Stimulated activated CD8-positive, alpha-beta memory T cell treated with anti-CD3 and anti-CD28 coated beads, Interleukin-4, amount 100 ng/mL, for 48 hours (primary cell): ENCODE measurements at regions not wholly inside any gene's neighbourhood (a gene's known extent, or its start where the extent isn't known, plus 50 kb on each side); places are given as distances from the start of the nearest gene placed in this dataset.

Source experiments
- DNase-seq: peaks from one replicate; pipeline ENCODE4 v3.0.0-alpha.2; 2020

DNA sequence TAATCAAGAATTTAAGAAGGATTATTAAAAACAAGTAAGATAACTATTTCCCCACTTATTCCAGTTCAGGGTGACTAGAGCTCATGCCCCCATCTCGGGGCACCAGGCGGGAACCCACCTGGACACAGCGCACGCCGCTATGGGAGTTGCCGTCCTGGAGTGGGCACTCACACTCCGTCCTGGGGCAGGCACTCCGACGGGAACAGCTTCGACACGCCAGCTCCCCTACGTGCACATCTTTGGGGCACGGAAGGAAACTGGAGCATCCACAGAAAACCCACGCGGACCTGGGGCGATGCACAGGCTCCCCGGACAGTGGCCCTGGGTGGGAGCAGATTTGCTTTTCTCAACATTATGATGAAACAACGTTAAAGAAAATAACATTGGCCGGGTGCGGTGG is 52.0 kb upstream of the GATA5 start:
- DNase-seq: no peak

GRCh38 chr20:62528983-62529891 is 53.4 kb upstream of the GATA5 start:
- DNase-seq: no peak

- no peak for DNase-seq
Observed at GRCh38 chr20:62529896-62530642, 54.3 kb upstream of the GATA5 start.

- DNase-seq: no peak
Observed at GRCh38 chr20:62530643-62531032, 54.8 kb upstream of the GATA5 start.

DNA sequence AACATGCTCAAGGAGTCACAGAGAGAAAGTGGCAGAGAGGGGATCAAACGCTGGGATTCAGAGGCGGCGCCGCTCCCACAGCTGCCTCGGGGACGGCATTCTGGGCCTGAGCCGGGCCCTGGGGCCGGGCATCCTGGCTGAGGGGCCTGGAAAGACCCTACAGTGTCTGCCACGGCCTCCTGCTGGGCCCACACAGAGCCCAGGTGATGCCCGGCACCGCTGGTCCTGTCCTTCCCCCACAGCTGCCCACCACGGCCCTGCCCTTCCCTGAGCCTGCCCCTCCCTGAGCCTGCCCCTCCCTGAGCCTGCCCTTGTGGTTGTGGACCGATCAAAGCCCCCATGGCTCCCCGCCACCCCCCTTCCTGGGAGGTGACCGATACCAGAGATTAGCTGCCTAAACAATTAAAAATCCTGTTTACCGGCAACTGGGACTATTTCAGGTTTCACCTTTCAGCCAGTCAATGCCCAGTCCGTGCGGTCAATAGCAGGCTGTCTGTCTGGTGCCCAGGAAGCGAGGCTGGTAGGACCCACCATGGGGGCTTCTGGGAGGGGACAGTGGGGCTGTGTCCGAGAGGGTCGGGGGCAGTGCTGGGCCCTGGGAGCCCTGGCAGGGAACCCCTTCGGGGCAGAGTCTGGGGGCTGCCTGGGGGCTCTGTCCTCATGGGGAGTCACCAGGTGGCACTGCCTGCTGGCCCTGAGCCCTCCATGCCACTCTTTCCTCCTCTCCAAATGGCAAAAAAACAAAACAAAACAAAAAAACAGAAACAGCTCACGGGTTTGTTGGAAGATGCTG is 55.4 kb upstream of the GATA5 start:
- no peak for DNase-seq

DNA sequence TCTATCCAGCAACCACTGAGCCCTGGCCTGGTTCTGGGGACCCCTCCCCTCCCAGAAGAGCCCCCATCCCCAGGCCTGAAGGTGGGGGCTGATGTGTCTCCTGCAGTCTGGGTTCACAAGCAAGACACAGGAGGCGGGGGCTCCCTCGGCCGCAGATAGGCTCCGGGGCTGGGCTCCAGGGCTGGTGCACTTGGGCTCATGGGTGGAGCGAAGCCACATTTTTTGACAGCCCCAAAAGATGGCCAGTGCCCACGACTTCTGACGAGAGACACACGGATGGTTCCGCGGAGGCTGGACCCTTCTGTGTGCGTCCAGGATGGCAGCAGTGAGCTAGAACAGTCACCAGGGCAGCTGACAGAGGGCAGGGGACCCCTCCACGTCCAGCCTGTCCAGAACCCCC is 57.1 kb upstream of the GATA5 start:
- DNase-seq: no peak

DNA sequence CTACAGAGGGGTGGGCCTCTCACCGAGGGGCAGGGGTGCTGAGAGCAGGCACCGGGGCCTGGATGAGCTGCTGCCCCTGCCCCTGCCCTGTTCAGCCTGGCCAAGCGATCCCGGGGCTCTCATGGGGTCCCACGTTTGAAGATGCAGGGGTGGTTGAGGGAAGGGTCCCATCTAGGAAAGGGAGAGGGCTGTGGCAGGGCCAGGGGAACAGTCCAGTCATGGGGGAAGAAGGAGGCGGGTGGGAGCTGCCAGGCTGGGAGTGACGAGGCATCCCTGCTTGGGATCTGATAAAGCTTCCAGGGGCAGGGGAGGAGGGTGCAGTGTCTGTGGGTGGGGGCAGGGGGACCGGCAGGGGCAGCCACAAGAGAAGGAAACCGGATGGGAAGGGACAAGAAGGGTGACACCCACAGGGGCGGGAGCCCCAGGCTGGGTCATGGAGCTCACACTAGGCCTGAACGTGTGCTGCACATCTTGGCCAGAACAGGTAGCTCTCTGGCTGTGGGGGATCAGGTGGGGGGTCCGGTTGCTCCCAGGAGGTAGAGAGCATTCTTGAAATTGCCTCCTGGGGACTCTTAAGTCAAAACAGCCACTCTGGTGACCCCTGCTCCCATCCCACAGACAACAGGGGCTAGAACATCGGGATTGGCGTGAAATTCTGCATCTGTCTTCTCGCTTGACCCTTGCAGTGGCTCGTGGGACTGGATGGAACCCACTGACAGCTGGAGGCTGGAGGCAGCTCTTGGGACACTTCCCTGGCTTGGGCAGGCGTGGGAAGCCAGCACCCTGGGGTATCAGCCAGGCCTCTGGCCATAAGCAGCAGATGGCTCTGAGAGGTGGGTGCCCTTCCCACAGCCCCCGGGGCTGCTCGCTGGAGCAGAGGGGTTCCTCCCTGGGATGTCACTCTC is 58.0 kb upstream of the GATA5 start:
- no peak for DNase-seq

- DNase-seq: no peak
Observed at GRCh38 chr20:62534526-62535221, 58.9 kb upstream of the GATA5 start.

DNA sequence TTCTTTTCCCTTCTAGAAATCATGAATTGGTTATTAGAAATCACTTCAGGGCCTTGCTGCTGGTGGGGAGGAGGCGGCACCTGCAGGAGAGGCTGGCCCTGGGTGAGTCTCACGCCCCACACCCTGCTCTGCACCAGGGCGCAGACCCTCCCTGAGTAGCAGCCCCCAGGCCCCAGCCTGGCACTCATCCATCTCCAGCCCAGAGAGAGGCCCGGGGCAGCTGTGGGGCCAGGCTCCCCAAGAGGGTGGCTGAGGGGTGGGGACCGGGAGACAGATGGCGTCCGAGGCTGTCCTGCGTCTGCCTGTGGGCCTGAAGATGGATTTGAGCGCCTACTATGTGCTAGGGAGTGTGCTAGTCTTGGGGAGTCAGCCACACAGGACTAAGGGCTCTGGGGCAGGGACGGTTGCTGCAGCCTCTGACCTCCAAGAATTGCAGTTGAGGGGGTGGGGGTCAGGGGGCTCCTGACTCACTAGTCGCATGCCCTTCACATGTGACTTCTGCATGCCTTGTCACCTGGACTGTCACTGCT is 59.6 kb upstream of the GATA5 start:
- DNase-seq: no peak

- no peak for DNase-seq
Observed at GRCh38 chr20:62535964-62536363, 60.2 kb upstream of the GATA5 start.

DNA sequence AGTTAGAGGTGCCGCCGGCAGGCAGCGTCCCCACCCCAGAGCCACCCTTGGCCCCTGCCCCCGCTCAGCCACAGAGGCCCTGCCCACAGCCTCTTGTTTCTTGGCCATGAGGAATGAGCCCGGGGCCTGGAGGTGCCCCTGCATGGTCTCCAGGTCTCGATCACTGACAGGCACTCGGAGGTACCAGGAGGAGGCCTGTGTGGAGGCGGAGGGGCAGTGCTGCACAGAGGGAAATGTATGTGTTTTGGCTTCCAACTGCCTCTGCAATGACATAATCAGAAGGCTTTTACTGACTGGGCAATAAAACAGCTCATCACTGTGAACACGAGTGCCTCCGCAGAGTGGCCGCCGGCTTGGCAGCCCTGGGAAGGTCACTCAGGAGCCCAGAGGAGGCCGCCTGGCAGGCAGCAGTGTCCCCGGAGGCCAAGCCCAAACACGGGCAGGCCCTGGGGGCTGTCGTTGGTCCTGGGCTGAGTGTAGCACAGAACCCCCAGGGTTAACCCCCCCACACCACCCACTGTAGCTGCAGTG is 61.1 kb upstream of the GATA5 start:
- DNase-seq: no peak

DNA sequence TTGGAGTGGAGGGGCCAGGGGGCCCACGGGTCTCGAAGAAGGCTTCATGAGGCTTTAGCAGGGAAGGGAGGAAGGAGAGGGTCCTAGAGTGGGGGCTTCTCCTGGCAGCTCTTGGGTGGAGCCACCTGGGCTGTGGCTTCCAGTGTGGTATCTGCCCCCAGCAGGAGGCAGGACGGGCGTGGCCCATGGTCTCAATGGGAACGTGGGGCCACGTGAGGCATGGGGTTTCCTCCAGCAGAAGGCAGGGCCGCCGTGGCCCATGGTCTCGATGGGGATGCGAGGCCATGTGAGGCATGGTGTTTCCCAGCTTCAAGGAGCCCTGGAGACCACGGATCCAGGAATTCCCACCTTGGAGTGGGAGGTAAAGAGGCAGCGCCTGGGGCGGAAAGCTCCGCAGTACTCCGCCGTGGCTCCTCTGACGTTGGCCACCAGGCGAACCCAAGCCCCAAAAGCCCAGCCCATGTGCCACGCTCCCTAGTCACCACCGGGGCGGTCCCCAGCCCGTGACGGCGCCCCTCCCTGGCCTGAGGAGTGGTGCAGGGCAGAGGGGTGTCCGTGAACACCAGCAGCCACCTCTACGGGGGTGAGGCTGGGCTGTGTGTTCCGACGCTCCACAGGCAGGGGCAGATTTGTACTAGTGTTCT is 62.0 kb upstream of the GATA5 start:
- no peak for DNase-seq

GRCh38 chr20:62539198-62540045 is 63.6 kb upstream of the GATA5 start:
- no peak for DNase-seq

- DNase-seq: no peak
Observed at GRCh38 chr20:62540504-62540903, 64.7 kb upstream of the GATA5 start.

DNA sequence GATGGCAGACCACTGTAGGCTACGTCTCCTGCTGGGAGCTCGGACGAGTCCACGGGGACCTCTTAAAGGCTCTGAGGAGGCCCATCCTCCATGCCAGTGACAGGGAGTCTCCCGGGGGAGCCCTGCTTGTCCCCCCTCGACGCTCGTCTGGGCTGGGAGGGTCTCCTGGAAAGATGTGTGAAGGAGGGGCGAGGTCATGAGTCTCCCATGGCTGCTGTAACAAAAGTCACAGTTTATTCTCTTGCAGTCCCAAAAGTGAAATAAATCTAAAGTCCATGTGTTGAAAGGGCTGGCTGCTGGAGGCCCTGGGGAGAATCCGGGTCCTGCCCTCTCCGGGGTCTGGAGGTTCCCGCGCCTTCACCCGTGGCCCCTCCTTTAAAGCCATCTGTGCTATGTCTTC is 67.1 kb upstream of the GATA5 start:
- DNase-seq: no peak

- DNase-seq: no peak
Observed at GRCh38 chr20:62543470-62544302, 67.9 kb upstream of the GATA5 start.

DNA sequence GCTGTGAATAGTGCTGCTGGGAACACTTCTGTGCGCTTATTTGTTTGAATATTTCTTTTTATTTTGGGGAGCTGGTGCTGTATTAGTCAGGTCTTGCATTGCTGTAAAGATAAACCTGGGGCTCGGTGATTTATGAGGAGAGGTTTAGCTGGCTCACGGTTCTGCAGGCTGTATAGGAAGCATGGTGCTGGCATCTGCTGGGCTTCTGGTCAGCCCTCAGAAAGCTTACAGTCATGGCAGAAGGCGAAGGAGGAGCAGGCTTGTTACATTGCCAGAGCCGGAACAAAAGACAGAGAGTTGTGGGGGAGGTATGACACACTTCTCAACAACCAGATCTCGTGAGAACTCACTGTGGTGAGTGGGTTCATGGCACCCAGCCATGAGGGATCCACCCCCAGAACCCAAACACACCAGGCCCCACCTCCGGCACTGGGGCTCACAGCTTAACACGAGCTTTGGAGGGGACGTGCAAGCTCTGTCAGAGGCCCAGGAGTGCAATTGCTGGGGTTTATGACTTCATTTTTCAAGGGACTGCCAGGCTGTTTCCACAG is 68.8 kb upstream of the GATA5 start:
- no peak for DNase-seq

- DNase-seq: no peak
Observed at GRCh38 chr20:62545271-62545670, 69.5 kb upstream of the GATA5 start.
